ENCODE measurements at regions not wholly inside any gene's neighbourhood (a gene's known extent, or its start where the extent isn't known, plus 50 kb on each side); places are given as distances from the start of the nearest gene placed in this dataset.

GRCh38 chr16:73510852-73511251, 462.9 kb upstream of the ZFHX3 start:
- Histone ChIP-seq H3K4me3 (ENCODE audit: low read depth in 2 of 2, low read length in 2 of 2) (no peak overlapping the region), H3K27ac (ENCODE audit: low read length) (no peak overlapping the region), H3K9me3 (ENCODE audit: control insufficient read depth, insufficient read depth, low read depth, low read length) (no peaks in the 10 kb centered on the region), H3K4me1 (ENCODE audit: control insufficient read depth, insufficient read depth, low read length) (no peaks in the 10 kb centered on the region), H3K36me3 (ENCODE audit: control insufficient read depth, insufficient read depth, low read length) (no peaks in the 10 kb centered on the region), H3K27me3 (ENCODE audit: control insufficient read depth, insufficient read depth, low read length) (no peaks in the 10 kb centered on the region; the same call in 1 of the 2 replicates)
- BruUV-seq (replicated peaks), result no TSS peak
- intact Hi-C loops (cut with micrococcal nuclease; ENCODE audit: unreplicated experiment) (no loop called here), in situ Hi-C loops (cut with HindIII; ENCODE audit: low pct_unique_long_range_greater_than_20kb, low sequenced_read_pairs) (no loop called here)
- no peak for ATAC-seq
- TF ChIP-seq, protein P1, sequence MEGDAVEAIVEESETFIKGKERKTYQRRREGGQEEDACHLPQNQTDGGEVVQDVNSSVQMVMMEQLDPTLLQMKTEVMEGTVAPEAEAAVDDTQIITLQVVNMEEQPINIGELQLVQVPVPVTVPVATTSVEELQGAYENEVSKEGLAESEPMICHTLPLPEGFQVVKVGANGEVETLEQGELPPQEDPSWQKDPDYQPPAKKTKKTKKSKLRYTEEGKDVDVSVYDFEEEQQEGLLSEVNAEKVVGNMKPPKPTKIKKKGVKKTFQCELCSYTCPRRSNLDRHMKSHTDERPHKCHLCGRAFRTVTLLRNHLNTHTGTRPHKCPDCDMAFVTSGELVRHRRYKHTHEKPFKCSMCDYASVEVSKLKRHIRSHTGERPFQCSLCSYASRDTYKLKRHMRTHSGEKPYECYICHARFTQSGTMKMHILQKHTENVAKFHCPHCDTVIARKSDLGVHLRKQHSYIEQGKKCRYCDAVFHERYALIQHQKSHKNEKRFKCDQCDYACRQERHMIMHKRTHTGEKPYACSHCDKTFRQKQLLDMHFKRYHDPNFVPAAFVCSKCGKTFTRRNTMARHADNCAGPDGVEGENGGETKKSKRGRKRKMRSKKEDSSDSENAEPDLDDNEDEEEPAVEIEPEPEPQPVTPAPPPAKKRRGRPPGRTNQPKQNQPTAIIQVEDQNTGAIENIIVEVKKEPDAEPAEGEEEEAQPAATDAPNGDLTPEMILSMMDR (IDR thresholded peaks at IDR 0.05), result no peak
- TF ChIP-seq TCF7L2 (IDR thresholded peaks at IDR 0.05; ENCODE audit: low read depth, low read length) (no peak), SIN3A (IDR thresholded peaks at IDR 0.05; ENCODE audit: borderline replicate concordance, insufficient read depth, low read depth, low read length) (no peak), POLR2AphosphoS5 (IDR thresholded peaks at IDR 0.05; ENCODE audit: low read depth, low read length) (no peak), REST (IDR thresholded peaks at IDR 0.05; ENCODE audit: insufficient read depth in 1 of 2, low read depth in 2 of 2, low read length in 1 of 2) (no peak)
- ChIA-PET POLR2A (no interaction called here), CTCF (no interaction called here)
- no peak for DNase-seq (ENCODE audit: low read depth, low spot score)

- Histone ChIP-seq H3K27me3 (ENCODE audit: control insufficient read depth, insufficient read depth, low read length) (no peaks in the 10 kb centered on the region; the same call in 1 of the 2 replicates), H3K4me3 (ENCODE audit: low read depth in 2 of 2, low read length in 2 of 2) (no peak overlapping the region), H3K36me3 (ENCODE audit: control insufficient read depth, insufficient read depth, low read length) (no peaks in the 10 kb centered on the region), H3K9me3 (ENCODE audit: control insufficient read depth, insufficient read depth, low read depth, low read length) (no peaks in the 10 kb centered on the region), H3K4me1 (ENCODE audit: control insufficient read depth, insufficient read depth, low read length) (no peaks in the 10 kb centered on the region), H3K27ac (ENCODE audit: low read length) (no peak overlapping the region)
- BruUV-seq (replicated peaks), result no TSS peak
- intact Hi-C loops (cut with micrococcal nuclease; ENCODE audit: unreplicated experiment) (no loop called here), in situ Hi-C loops (cut with HindIII; ENCODE audit: low pct_unique_long_range_greater_than_20kb, low sequenced_read_pairs) (no loop called here)
- DNase-seq (ENCODE audit: low read depth, low spot score), result no peak
- ChIA-PET POLR2A (no interaction called here), CTCF (no interaction called here)
- ATAC-seq, result no peak
- TF ChIP-seq, protein P1 (IDR thresholded peaks at IDR 0.05), result no peak
- TF ChIP-seq TCF7L2 (IDR thresholded peaks at IDR 0.05; ENCODE audit: low read depth, low read length) (no peak), REST (IDR thresholded peaks at IDR 0.05; ENCODE audit: insufficient read depth in 1 of 2, low read depth in 2 of 2, low read length in 1 of 2) (no peak), POLR2AphosphoS5 (IDR thresholded peaks at IDR 0.05; ENCODE audit: low read depth, low read length) (no peak), SIN3A (IDR thresholded peaks at IDR 0.05; ENCODE audit: borderline replicate concordance, insufficient read depth, low read depth, low read length) (no peak)
These were observed 458.7 kb upstream of the ZFHX3 start for GRCh38 chr16:73506568-73507056.

All from Panc1 (cell line).